ENCODE measurements at regions not wholly inside any gene's neighbourhood (a gene's known extent, or its start where the extent isn't known, plus 50 kb on each side); places are given as distances from the start of the nearest gene placed in this dataset.
"Not testable (repeated sequence)": the region's sequence is repeated elsewhere in the genome, so short reads cannot be mapped to it uniquely, and the experiment has no call there.

- no peak for DNase-seq
Observed at GRCh38 chr12:90683871-90684270, 271.1 kb downstream of the CCER1 start.

GRCh38 chr12:90682398-90682797 lies 272.6 kb downstream of the CCER1 start:
- no peak for DNase-seq

- DNase-seq = no peak
Observed at GRCh38 chr12:90679674-90680073, 275.3 kb downstream of the CCER1 start.

GRCh38 chr12:90677552-90677951 lies 277.4 kb downstream of the CCER1 start:
- no peak for DNase-seq

- no peak for DNase-seq
Observed at GRCh38 chr12:90677055-90677454, 277.9 kb downstream of the CCER1 start.

- no peak for DNase-seq
Observed at GRCh38 chr12:90675106-90675505, 279.9 kb downstream of the CCER1 start.

- no peak for DNase-seq
Observed at GRCh38 chr12:90672081-90672480, 282.9 kb downstream of the CCER1 start.

GRCh38 chr12:90663949-90664348 lies 291.0 kb downstream of the CCER1 start:
- DNase-seq = not testable (repeated sequence)

- DNase-seq = no peak
Observed at GRCh38 chr12:90659060-90659459, 295.9 kb downstream of the CCER1 start.

- no peak for DNase-seq
Observed at GRCh38 chr12:90653040-90653439, 301.9 kb downstream of the CCER1 start.

- no peak for DNase-seq
Observed at GRCh38 chr12:90652280-90652679, 302.7 kb downstream of the CCER1 start.

GRCh38 chr12:90645181-90645580 lies 309.8 kb downstream of the CCER1 start:
- no peak for DNase-seq

- no peak for DNase-seq
Observed at GRCh38 chr12:90631591-90632212, 323.3 kb downstream of the CCER1 start.

GRCh38 chr12:90630006-90630405 lies 325.0 kb downstream of the CCER1 start:
- peak; percentile 86 for DNase-seq

GRCh38 chr12:90628213-90628612 lies 326.8 kb downstream of the CCER1 start:
- DNase-seq = no peak

GRCh38 chr12:90627180-90627896 lies 327.6 kb downstream of the CCER1 start:
- DNase-seq = no peak

- DNase-seq = no peak
Observed at GRCh38 chr12:90622431-90622830, 332.5 kb downstream of the CCER1 start.

GRCh38 chr12:90621927-90622326 lies 333.0 kb downstream of the CCER1 start:
- DNase-seq = no peak

GRCh38 chr12:90619943-90620342 lies 335.0 kb downstream of the CCER1 start:
- no peak for DNase-seq

GRCh38 chr12:90618586-90618985 lies 336.4 kb downstream of the CCER1 start:
- no peak for DNase-seq

- DNase-seq = no peak
Observed at GRCh38 chr12:90611891-90612290, 343.1 kb downstream of the CCER1 start.

- DNase-seq = no peak
Observed at GRCh38 chr12:90611048-90611447, 343.9 kb downstream of the CCER1 start.

GRCh38 chr12:90593596-90594295 lies 361.2 kb downstream of the CCER1 start:
- DNase-seq = no peak

- no peak for DNase-seq
Observed at GRCh38 chr12:90589956-90590355, 365.0 kb downstream of the CCER1 start.
